G401.6 (cell line): ENCODE measurements at regions not wholly inside any gene's neighbourhood (a gene's known extent, or its start where the extent isn't known, plus 50 kb on each side); places are given as distances from the start of the nearest gene placed in this dataset.

Source experiments
- FAIRE-seq: peaks from 2 replicates; lab custom pipeline; 2012; peaks lifted over from hg19 to GRCh38; lab: Jason Lieb, UNC

- FAIRE-seq = no peak
Observed at GRCh38 chr2:188142636-188143295, 148.9 kb upstream of the GULP1 start.

- no peak for FAIRE-seq
Observed at GRCh38 chr2:188145885-188146284, 145.8 kb upstream of the GULP1 start.

- FAIRE-seq = no peak
Observed at GRCh38 chr2:188146888-188147287, 144.8 kb upstream of the GULP1 start.

- FAIRE-seq = no peak
Observed at GRCh38 chr2:188151670-188152069, 140.0 kb upstream of the GULP1 start.

GRCh38 chr2:188158337-188159100, 133.2 kb upstream of the GULP1 start:
- no peak for FAIRE-seq

- FAIRE-seq = no peak
Observed at GRCh38 chr2:188159484-188159883, 132.2 kb upstream of the GULP1 start.

- FAIRE-seq = no peak
Observed at GRCh38 chr2:188170356-188170755, 121.3 kb upstream of the GULP1 start.

GRCh38 chr2:188176620-188177019, 115.1 kb upstream of the GULP1 start:
- FAIRE-seq = no peak

GRCh38 chr2:188181067-188181838, 110.4 kb upstream of the GULP1 start:
- no peak for FAIRE-seq

- FAIRE-seq = no peak
Observed at GRCh38 chr2:188181884-188182283, 109.8 kb upstream of the GULP1 start.

DNA sequence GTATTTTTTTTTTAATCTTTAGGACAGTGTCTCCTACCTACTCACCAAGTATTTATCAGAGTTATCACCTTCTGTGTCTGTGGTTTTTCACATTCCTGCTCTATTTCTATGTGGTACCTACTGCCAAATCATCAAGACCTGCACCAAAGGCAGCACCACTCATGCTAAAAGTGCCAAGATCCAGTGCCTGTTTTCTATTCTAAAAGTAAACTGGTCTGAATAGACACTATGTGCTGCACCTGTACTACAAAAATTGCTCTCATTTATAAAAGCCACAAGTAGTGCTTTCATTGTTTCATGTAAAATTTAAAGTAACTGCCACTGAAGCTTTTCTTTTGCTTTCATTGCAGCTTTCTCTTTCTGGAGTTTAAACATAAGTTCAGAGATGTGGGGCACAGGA, 103.9 kb upstream of the GULP1 start:
- FAIRE-seq = no peak

- no peak for FAIRE-seq
Observed at GRCh38 chr2:188189356-188189755, 102.3 kb upstream of the GULP1 start.

DNA sequence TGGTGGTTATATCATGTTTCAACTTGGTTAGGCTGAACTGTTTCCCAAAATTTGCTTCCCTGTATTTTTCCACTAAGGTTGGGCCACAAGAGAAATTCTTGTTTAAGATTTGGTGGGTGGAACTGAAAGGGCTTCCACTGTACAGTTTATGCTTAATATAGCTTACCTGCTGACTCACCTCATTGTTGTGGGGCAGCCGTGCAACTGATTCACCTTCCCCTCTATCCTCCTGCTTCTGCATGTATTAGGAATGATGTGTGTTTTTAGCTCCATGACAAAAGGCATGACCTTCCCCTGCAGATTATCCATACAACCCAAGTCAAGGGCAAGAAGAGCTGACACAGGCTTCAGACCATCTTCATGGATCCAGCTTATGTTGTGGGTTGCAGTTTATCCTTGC, 98.4 kb upstream of the GULP1 start:
- no peak for FAIRE-seq

DNA sequence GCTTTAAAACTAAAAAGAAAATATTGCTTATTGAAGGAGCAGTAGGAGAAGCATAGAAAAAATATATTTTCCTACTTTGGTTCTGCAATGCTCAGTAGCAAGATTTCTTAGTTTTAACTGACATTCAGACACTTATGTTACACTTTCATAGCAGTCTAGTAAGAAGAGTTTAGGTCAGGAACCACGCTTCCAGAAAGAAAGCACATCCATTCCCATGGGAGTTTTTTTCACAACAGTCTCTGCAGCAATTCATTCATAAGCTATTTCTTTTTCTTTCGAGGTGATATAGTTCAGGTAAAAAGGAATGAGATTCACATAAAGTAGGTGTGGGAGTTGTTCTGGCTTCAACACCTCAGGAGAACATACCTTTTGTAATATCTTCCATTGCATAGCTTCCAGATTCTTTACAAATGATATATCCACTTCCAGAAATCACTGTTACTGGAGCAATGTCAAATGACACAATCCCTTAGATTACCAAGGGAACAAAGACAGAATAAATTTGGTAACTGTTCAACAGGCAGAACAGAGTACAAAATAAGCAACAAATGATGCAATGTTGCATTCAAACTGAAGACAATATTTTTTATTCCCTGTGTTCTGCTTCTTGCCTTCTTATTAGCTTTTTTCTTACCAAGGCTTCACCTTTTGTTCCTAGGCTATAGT, 95.2 kb upstream of the GULP1 start:
- FAIRE-seq = no peak

- peak; percentile 99 for FAIRE-seq
Observed at GRCh38 chr2:188199716-188200128, 92.0 kb upstream of the GULP1 start.

DNA sequence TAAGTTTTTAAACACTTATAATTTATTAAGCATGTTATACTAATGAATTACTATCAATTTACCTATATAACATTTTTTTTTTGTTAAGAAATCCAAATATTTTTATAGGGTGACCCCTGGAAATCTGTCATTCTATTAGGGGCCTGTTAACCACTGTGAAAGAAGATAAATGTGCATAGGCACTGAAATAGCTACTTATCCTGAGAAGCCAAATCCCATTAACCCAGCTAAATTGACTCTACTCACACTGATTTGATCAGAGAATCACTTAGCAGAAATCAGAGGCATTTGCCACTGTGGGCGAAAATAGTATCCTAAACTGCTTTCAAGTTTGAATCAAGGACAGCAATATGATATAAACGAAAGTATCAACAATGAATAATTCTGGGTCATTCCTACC, 90.0 kb upstream of the GULP1 start:
- FAIRE-seq = peak; percentile 88

- FAIRE-seq = no peak
Observed at GRCh38 chr2:188202777-188203176, 88.9 kb upstream of the GULP1 start.

- FAIRE-seq = no peak
Observed at GRCh38 chr2:188203776-188204175, 87.9 kb upstream of the GULP1 start.

DNA sequence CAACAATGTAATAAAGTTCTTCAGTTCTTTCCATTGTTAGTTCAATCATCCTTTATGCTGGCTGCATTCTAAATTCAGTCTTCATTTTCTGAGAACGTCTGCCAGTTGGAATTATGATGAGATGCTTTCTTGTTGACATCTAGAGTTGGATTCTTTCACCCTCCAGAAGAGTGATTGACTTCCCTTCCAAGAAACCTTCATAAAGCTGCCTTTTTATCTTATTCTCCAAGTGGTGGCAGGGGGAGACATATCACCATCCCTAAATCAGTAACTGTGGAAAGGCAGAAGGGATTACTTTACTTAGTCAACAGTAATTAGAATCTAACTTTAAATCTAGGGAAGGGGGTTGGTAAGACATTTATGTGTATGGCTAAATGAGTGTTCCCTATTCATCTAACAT, 86.8 kb upstream of the GULP1 start:
- peak; percentile 92 for FAIRE-seq

GRCh38 chr2:188207554-188207953, 84.1 kb upstream of the GULP1 start:
- no peak for FAIRE-seq

GRCh38 chr2:188209218-188209617, 82.5 kb upstream of the GULP1 start:
- no peak for FAIRE-seq

DNA sequence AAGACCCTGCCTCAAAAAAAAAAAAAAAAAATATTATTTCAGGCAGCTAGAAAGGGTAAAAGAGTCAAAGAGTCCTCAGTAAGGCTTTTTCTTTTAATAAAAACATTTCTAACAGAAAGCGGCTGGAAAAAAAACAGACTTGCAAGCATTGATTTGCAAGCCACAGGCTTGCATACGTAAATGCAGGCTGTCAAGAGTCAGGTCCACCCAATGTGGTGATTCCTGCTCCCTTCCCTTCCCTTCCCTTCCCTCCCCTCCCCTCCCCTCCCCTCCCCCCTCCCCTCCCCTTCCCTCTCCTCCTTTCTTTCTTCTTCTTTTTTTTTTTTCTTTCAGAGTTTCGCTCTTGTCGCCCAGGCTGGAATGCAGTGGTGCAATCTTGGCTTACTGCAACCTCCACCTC, 74.4 kb upstream of the GULP1 start:
- no peak for FAIRE-seq

GRCh38 chr2:188219541-188219940, 72.1 kb upstream of the GULP1 start:
- no peak for FAIRE-seq
